HepG2 (cell line): ENCODE measurements at regions not wholly inside any gene's neighbourhood (a gene's known extent, or its start where the extent isn't known, plus 50 kb on each side); places are given as distances from the start of the nearest gene placed in this dataset.

ENCODE experiments used
- FOSL1 ChIP-seq: sonication (generic); formaldehyde crosslinking; IDR thresholded peaks from 2 replicates; pipeline ENCODE4 v1.9.0; 2021; ENCODE audit warnings: missing genetic modification reagents, borderline replicate concordance
- HNRNPUL1 ChIP-seq: fragments of 200-400 bp; formaldehyde crosslinking; IDR thresholded peaks from 2 replicates; pipeline ENCODE4 v1.6.1; 2017; ENCODE audit warnings: low read depth, mild to moderate bottlenecking, low read length, moderate library complexity
- ZNF232 ChIP-seq: sonication (generic); formaldehyde crosslinking; IDR thresholded peaks from 2 replicates; pipeline ENCODE4 v1.4.0; 2020; ENCODE audit warnings: missing genetic modification reagents, borderline replicate concordance
- ZNF235 ChIP-seq: sonication (generic); formaldehyde crosslinking; IDR thresholded peaks from 2 replicates; pipeline ENCODE4 v1.8.1; 2023; ENCODE audit warnings: mild to moderate bottlenecking, missing genetic modification reagents, borderline replicate concordance
- ZNF256 ChIP-seq: sonication (generic); formaldehyde crosslinking; conservative IDR thresholded peaks from 2 replicates; pipeline ENCODE4 v1.4.0; 2020; ENCODE audit warnings: missing genetic modification reagents
- TF ChIP-seq, protein P1 (sequence below), 2 experiments: fragments of 450-650 bp in 1 of 2; sonication (generic) in 1 of 2; formaldehyde crosslinking in 1 of 2; IDR thresholded peaks; 2 replicates each; pipeline versions ENCODE4 v1.6.1 to v1.8.0; 2016 to 2022; ENCODE audit warnings: antibody characterized with exemption in 1 of 2, mild to moderate bottlenecking in 1 of 2, missing genetic modification reagents in 1 of 2
- TF ChIP-seq, protein P2 (sequence below): sonication (generic); formaldehyde crosslinking; IDR thresholded peaks from 2 replicates; pipeline ENCODE4 v1.8.0; 2022; ENCODE audit warnings: missing genetic modification reagents, low read depth, mild to moderate bottlenecking, borderline replicate concordance

DNA sequence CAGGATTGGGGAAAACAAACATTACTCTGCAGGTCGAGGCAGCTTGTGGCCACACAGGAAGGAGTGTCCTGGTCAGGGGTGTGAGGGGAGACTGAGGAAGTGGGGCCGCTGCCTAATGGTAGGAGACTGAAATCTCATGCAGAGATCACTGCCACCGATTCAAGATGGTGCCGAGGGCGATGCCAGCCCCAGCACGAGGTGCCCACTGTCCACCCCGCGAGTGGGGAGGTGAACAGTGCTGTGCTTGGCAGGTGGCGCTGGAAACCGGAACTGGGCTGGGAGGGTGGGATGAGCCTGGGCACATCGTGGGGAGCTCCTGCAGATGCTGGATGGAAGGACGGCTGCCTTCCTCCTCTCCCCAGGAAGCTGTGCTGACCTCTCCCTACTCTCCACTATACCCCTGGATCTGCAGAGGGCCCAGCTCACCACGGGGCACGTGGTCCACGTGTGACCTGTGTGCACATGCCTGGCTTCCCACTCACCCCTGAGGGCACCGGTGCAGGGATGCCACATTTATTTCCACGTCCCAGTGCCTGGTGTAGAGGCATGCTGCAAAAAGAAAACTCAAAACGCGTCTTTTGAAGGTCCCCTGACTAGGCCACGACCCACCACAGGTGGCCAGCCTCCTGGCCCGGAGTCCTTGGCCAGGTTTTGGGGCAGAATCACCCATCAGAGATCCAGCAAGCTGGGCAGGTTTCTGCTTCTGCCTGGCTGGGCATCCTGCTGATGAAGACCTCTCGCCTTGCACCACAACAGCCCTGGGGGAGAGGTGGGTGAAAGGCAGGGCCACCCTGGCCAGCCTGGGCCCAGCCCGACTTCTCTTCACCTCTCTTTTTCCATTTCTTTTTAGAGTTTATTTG is 71.7 kb upstream of the FCN1 start (continued):
- TF ChIP-seq, protein P1, sequence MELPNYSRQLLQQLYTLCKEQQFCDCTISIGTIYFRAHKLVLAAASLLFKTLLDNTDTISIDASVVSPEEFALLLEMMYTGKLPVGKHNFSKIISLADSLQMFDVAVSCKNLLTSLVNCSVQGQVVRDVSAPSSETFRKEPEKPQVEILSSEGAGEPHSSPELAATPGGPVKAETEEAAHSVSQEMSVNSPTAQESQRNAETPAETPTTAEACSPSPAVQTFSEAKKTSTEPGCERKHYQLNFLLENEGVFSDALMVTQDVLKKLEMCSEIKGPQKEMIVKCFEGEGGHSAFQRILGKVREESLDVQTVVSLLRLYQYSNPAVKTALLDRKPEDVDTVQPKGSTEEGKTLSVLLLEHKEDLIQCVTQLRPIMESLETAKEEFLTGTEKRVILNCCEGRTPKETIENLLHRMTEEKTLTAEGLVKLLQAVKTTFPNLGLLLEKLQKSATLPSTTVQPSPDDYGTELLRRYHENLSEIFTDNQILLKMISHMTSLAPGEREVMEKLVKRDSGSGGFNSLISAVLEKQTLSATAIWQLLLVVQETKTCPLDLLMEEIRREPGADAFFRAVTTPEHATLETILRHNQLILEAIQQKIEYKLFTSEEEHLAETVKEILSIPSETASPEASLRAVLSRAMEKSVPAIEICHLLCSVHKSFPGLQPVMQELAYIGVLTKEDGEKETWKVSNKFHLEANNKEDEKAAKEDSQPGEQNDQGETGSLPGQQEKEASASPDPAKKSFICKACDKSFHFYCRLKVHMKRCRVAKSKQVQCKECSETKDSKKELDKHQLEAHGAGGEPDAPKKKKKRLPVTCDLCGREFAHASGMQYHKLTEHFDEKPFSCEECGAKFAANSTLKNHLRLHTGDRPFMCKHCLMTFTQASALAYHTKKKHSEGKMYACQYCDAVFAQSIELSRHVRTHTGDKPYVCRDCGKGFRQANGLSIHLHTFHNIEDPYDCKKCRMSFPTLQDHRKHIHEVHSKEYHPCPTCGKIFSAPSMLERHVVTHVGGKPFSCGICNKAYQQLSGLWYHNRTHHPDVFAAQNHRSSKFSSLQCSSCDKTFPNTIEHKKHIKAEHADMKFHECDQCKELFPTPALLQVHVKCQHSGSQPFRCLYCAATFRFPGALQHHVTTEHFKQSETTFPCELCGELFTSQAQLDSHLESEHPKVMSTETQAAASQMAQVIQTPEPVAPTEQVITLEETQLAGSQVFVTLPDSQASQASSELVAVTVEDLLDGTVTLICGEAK (IDR thresholded peaks at IDR 0.05): no peak
- TF ChIP-seq, protein P1 (CRISPR knock-in tag; IDR thresholded peaks at IDR 0.05): no peak
- TF ChIP-seq FOSL1 (CRISPR knock-in tag): no peak
- no peak for TF ChIP-seq ZNF256
- no peak for TF ChIP-seq ZNF232 (CRISPR knock-in tag)
- no peak for TF ChIP-seq ZNF235
- TF ChIP-seq, protein P2, sequence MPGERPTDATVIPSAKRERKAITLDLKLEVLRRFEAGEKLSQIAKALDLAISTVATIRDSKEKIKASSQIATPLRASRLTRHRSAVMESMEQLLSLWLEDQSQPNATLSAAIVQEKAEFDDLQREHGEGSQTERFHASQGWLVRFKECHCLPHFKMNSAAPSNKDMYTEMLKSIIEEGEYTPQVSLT (CRISPR knock-in tag): no peak
- TF ChIP-seq HNRNPUL1: no peak
